HepG2 (cell line): ENCODE measurements at regions not wholly inside any gene's neighbourhood (a gene's known extent, or its start where the extent isn't known, plus 50 kb on each side); places are given as distances from the start of the nearest gene placed in this dataset.

Experiments
- ATAC-seq: fragments of 200-7000 bp; cut with Tn5 transposase; 3 replicates; pipeline ENCODE4 v1.9.1; 2020; ENCODE audit warnings: mild to moderate bottlenecking, moderate library complexity
- BruUV-seq: library from RNA; stranded (reverse); fragments of 400-500 nt; replicated peaks from 2 replicates; lab custom pipeline; 2021; lab: Mats Ljungman, UMichigan
- CTCF ChIA-PET: fragments of 300-600 bp; formaldehyde crosslinking; extraction: SDS; loops from one replicate; lab custom pipeline; 2021; ENCODE audit warnings: low total read pairs, inconsistent platforms, low intra/inter-chr PET ratio; lab: Yijun Ruan, JAX
- POLR2A ChIA-PET: fragments of 350-600 bp; sonication (Branson Sonifier 250); formaldehyde crosslinking; loops from one replicate; lab custom pipeline; 2020; ENCODE audit warnings: antibody characterized with exemption, inconsistent platforms; lab: Yijun Ruan, JAX
- DNase-seq: peaks from one replicate; pipeline ENCODE4 v3.0.0-alpha.2; 2015; ENCODE audit warnings: low spot score
- FAIRE-seq: peaks from 3 replicates; lab custom pipeline; 2011; peaks lifted over from hg19 to GRCh38; lab: Jason Lieb, UNC
- H2AFZ ChIP-seq: one replicate; pipeline ENCODE4 v1.6.1; 2011; ENCODE audit warnings: low read length, inconsistent platforms
- H3K27ac ChIP-seq: fragments of 300-600 bp; 3 replicates; pipeline ENCODE4 v1.8.0; 2011; ENCODE audit warnings: mixed run types, mild to moderate bottlenecking, mixed read lengths, low read length, inconsistent platforms; ENCODE audit not compliant: insufficient read depth; ENCODE audit errors: extremely low read length
- H3K27me3 ChIP-seq, 2 experiments: fragments of 200-600 bp in 1 of 2; 2 replicates in 1 of 2; 3 replicates in 1 of 2; pipeline versions ENCODE4 v1.6.0 to v1.8.0; 2011; ENCODE audit warnings: low read length in 2 of 2, mild to moderate bottlenecking in 2 of 2, moderate library complexity in 2 of 2, inconsistent platforms in 1 of 2; ENCODE audit not compliant: insufficient read depth in 2 of 2, control insufficient read depth in 1 of 2
- H3K36me3 ChIP-seq, 2 experiments: fragments of 200-600 bp in 1 of 2; replicated peaks in 1 of 2; 2 replicates in 1 of 2; 3 replicates in 1 of 2; pipeline versions ENCODE4 v1.5.1 to v1.8.0; 2011; ENCODE audit warnings: low read length in 2 of 2, inconsistent platforms in 1 of 2; ENCODE audit not compliant: insufficient read depth in 2 of 2, control insufficient read depth in 1 of 2
- H3K4me1 ChIP-seq: 2 replicates; pipeline ENCODE4 v1.5.1; 2012; ENCODE audit warnings: low read length, inconsistent platforms; ENCODE audit not compliant: insufficient read depth
- H3K4me2 ChIP-seq: 2 replicates; pipeline ENCODE4 v1.6.0; 2011; ENCODE audit warnings: low read depth, low read length, inconsistent platforms
- H3K4me3 ChIP-seq, 3 experiments: fragments of 200-600 bp in 1 of 3; sonication (generic), shearing (Covaris generic) in 1 of 3; replicated peaks in 1 of 3; 2 replicates each; pipeline ENCODE4 v1.5.1; 2011 to 2016; ENCODE audit warnings: low read length in 3 of 3, inconsistent platforms in 2 of 3, low read depth in 2 of 3, mild to moderate bottlenecking in 2 of 3, control low read depth in 1 of 3, mixed read lengths in 1 of 3; ENCODE audit not compliant: insufficient read depth in 1 of 3
- H3K79me2 ChIP-seq: one replicate; pipeline ENCODE4 v1.6.1; 2011; ENCODE audit warnings: low read length, inconsistent platforms; ENCODE audit not compliant: insufficient read depth
- H3K9ac ChIP-seq: 2 replicates; pipeline ENCODE4 v1.6.0; 2011; ENCODE audit warnings: mild to moderate bottlenecking, low read depth, low read length, inconsistent platforms; ENCODE audit not compliant: insufficient read depth
- H3K9me3 ChIP-seq: 2 replicates; pipeline ENCODE4 v1.5.1; 2012; ENCODE audit warnings: mild to moderate bottlenecking, low read length
- H4K20me1 ChIP-seq: 2 replicates; pipeline ENCODE4 v1.6.0; 2011; ENCODE audit warnings: inconsistent platforms, mild to moderate bottlenecking, low read length, moderate library complexity; ENCODE audit not compliant: insufficient read depth
- ASH2L ChIP-seq: fragments of 300-600, 200-600 bp; sonication (generic); IDR thresholded peaks from 2 replicates; pipeline ENCODE4 v1.7.0; 2017; ENCODE audit warnings: low read depth, mild to moderate bottlenecking, moderate library complexity, mixed read lengths, low read length; ENCODE audit not compliant: insufficient read length
- CENPBD1 ChIP-seq: sonication (generic); formaldehyde crosslinking; IDR thresholded peaks from 2 replicates; pipeline ENCODE4 v1.8.0; 2022; ENCODE audit warnings: missing genetic modification reagents, low read depth, mild to moderate bottlenecking, borderline replicate concordance
- MEIS1 ChIP-seq: sonication (generic); formaldehyde crosslinking; IDR thresholded peaks from 2 replicates; pipeline ENCODE4 v1.9.0; 2021; ENCODE audit warnings: mild to moderate bottlenecking, missing genetic modification reagents, moderate library complexity, borderline replicate concordance
- PBX3 ChIP-seq: sonication (generic); formaldehyde crosslinking; IDR thresholded peaks from 2 replicates; pipeline ENCODE4 v1.8.1; 2023; ENCODE audit warnings: missing genetic modification reagents, inconsistent platforms, borderline replicate concordance
- POGK ChIP-seq: sonication (generic); formaldehyde crosslinking; conservative IDR thresholded peaks from 2 replicates; pipeline ENCODE4 v1.8.0; 2022; ENCODE audit warnings: mild to moderate bottlenecking, moderate library complexity, missing genetic modification reagents
- PREB ChIP-seq: sonication (generic); formaldehyde crosslinking; IDR thresholded peaks from 2 replicates; pipeline ENCODE4 v1.4.0; 2020; ENCODE audit warnings: missing genetic modification reagents
- PRPF4 ChIP-seq: fragments of 200-400 bp; formaldehyde crosslinking; IDR thresholded peaks from 2 replicates; pipeline ENCODE4 v1.6.1; 2016; ENCODE audit warnings: low read length, low read depth; ENCODE audit not compliant: poor library complexity, severe bottlenecking
- SKIL ChIP-seq: sonication (generic); formaldehyde crosslinking; IDR thresholded peaks from 2 replicates; pipeline ENCODE4 v1.8.0; 2022; ENCODE audit warnings: missing genetic modification reagents, mild to moderate bottlenecking, moderate library complexity, borderline replicate concordance
- TFDP2 ChIP-seq: sonication (generic); formaldehyde crosslinking; IDR thresholded peaks from 2 replicates; pipeline ENCODE4 v1.4.0; 2020; ENCODE audit warnings: missing genetic modification reagents
- YY1 ChIP-seq: IDR thresholded peaks from 2 replicates; pipeline ENCODE4 v1.6.1; 2011; ENCODE audit warnings: low read length, low read depth, moderate library complexity, mild to moderate bottlenecking; ENCODE audit not compliant: insufficient read depth, insufficient replicate concordance
- ZEB1 ChIP-seq: IDR thresholded peaks from 2 replicates; pipeline ENCODE4 v1.6.1; 2012; ENCODE audit warnings: mild to moderate bottlenecking, low read depth, inconsistent platforms; ENCODE audit not compliant: insufficient replicate concordance
- ZNF136 ChIP-seq: sonication (generic); formaldehyde crosslinking; IDR thresholded peaks from 2 replicates; pipeline ENCODE4 v1.8.1; 2022; ENCODE audit warnings: low read depth, mild to moderate bottlenecking, moderate library complexity, missing genetic modification reagents
- ZNF256 ChIP-seq: sonication (generic); formaldehyde crosslinking; conservative IDR thresholded peaks from 2 replicates; pipeline ENCODE4 v1.4.0; 2020; ENCODE audit warnings: missing genetic modification reagents
- ZNF30 ChIP-seq: sonication (generic); formaldehyde crosslinking; IDR thresholded peaks from 2 replicates; pipeline ENCODE4 v1.5.0; 2020; ENCODE audit warnings: mild to moderate bottlenecking, missing genetic modification reagents
- ZNF547 ChIP-seq: sonication (generic); formaldehyde crosslinking; IDR thresholded peaks from 2 replicates; pipeline ENCODE4 v1.5.1; 2020; ENCODE audit warnings: mild to moderate bottlenecking, missing genetic modification reagents
- ZNF605 ChIP-seq: sonication (generic); formaldehyde crosslinking; IDR thresholded peaks from 2 replicates; pipeline ENCODE4 v1.8.0; 2022; ENCODE audit warnings: mild to moderate bottlenecking, missing genetic modification reagents
- WGBS: methylation state at CpG from one replicate; pipeline ENCODE4 v1.1.6; 2017; ENCODE audit warnings: low lambda C conversion rate; 5-methylcytosine and 5-hydroxymethylcytosine counted together
- in situ Hi-C: cut with HindIII; loops from 2 replicates; pipeline ENCODE4 v1.10.0; 2017; ENCODE audit warnings: low pct_unique_long_range_greater_than_20kb; ENCODE audit not compliant: extremely low pct_ligation_motif_present
- intact Hi-C: fragments of 100-400 bp; cut with micrococcal nuclease; formaldehyde crosslinking; loops from one replicate; pipeline ENCODE4 v1.10.0; 2022; ENCODE audit not compliant: unreplicated experiment

- no peak for DNase-seq
- BruUV-seq: no TSS peak
- Histone ChIP-seq H3K4me1 (no peaks in the 10 kb centered on the region), H3K4me2 (no peak overlapping the region), H3K27ac (no peak overlapping the region), H3K4me3 (no peak overlapping the region), H3K36me3 (no peaks in the 10 kb centered on the region), H2AFZ (no peak overlapping the region), H3K9me3 (peaks cover 6% of the 10 kb centered on the region; the same call in 1 of the 2 replicates), H3K9ac (no peak overlapping the region), H3K27me3 (no peaks in the 10 kb centered on the region), H3K79me2 (no peaks in the 10 kb centered on the region), H4K20me1 (no peaks in the 10 kb centered on the region)
- FAIRE-seq: no peak
- no peak for ATAC-seq
- ChIA-PET POLR2A (no interaction called here), CTCF (no interaction called here)
- intact Hi-C loops (no loop called here), in situ Hi-C loops (no loop called here)
- WGBS: 10% methylated on average over 1 of the region's 1 CpG
- no peak for TF ChIP-seq ZNF256 (CRISPR knock-in tag)
- no peak for TF ChIP-seq PRPF4
- TF ChIP-seq ZNF30 (CRISPR knock-in tag): no peak
- TF ChIP-seq PREB (CRISPR knock-in tag): no peak
- TF ChIP-seq ZEB1: no peak
- TF ChIP-seq PBX3 (CRISPR knock-in tag): no peak
- no peak for TF ChIP-seq POGK (CRISPR knock-in tag)
- no peak for TF ChIP-seq ASH2L
- TF ChIP-seq SKIL (CRISPR knock-in tag): no peak
- TF ChIP-seq YY1: no peak
- TF ChIP-seq ZNF547 (CRISPR knock-in tag): no peak
- TF ChIP-seq MEIS1 (CRISPR knock-in tag): no peak
- TF ChIP-seq ZNF605 (CRISPR knock-in tag): no peak
- TF ChIP-seq CENPBD1 (CRISPR knock-in tag): no peak
- TF ChIP-seq TFDP2 (CRISPR knock-in tag): no peak
- TF ChIP-seq ZNF136 (CRISPR knock-in tag): no peak
These were observed 52.6 kb upstream of the ICA1 start for GRCh38 chr7:8314566-8314965.
